ENCODE measurements at regions not wholly inside any gene's neighbourhood (a gene's known extent, or its start where the extent isn't known, plus 50 kb on each side); places are given as distances from the start of the nearest gene placed in this dataset.
"Not testable (repeated sequence)": the region's sequence is repeated elsewhere in the genome, so short reads cannot be mapped to it uniquely, and the experiment has no call there.

DNA sequence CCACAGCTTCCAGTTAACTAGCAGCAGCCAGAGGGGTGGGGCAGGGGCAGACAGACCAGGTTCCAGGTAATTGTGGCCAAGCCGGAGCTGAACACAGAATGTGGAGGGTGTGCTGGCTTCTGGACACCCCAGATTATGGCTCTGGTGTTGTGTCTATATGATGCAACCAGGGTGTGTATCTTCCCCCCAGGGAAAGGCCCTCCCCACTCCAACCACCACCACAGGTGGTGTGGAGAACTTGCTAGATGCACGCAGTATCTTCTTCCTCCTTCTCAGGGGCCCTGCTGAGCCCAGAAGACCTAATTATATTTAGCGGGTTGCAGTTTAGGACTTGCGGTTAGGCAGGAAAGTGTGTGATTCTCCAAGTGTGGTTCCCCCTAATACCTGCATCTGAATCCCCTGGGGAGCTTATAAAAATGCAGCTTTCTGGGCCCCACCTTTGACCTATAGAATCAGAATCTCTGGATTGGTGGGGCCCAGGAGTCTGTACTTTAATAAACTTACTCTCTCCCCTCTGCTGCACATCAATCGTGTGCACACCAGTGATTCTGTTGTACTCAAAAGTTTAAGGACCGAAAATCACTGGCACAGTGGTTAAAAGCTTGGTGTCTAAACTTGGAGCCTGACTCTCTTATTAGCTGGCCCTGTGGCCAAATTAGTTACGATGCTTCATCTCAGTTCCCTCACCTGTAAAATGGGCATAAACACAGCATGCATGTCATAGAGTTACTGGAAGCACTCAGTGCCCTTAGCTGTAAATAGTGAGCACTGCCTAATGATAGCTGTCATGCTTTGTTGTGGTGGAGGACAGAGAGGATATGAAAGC lies 379.1 kb upstream of the PROK2 start:
- DNase-seq: no peak

DNA sequence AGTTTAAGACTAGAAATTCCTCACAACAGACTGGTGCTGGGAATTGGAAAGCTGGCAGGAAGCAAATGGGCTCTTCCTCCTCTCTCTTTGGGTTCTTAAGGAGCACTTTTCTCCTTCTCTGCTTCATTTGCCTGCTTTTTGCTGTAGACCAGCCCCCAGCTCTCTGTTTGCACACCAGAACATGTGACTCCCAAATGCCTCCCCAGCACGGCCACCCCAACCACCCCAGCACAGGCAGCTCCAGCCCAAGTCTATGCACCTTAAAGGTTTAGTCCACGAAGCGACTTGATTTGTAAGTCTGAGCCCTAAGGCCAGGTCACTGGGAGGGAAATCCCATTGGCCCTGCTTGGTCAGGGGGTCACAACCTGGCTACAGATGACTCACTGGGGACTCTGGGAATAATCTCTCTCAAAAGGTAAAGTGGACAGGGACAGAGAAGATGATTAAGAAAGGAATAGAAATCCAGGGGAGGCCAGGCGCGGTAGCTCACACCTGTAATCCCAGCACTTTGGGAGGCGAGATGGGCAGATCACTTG lies 377.8 kb upstream of the PROK2 start:
- no peak for DNase-seq

DNA sequence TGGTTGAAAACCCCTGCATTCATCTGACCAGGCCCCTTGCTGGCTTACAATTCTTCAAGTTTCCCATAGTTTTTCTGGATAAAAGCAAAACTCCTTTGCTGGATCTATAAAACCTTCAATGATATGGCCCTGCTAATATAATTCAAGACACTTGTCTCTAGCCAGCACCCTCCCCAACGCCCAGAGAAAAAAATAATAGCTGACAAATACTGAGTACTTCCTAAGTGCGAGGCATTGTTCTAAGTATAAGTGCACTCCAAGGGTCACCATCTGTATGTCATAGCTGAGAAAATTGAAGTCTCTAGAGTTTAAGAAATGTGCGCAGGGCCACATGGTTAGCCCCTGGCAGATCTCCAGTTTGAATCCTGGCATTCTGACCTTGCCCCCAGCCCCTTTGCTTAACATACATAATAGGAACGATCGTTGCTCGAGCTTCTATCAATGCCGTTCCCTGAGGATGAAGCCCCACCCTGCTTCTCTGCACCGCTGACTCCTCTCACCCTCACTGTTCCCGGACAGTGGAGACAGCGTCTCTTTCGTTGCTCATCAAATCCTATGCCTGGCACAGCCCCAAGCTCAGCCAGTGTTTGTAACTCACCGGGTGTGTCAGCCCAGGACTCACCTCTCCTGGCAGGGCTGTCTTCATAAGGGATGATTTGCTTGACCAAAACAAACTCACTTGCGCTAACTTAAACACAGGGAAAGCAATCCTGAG lies 377.1 kb upstream of the PROK2 start:
- peak; percentile 38 for DNase-seq

DNA sequence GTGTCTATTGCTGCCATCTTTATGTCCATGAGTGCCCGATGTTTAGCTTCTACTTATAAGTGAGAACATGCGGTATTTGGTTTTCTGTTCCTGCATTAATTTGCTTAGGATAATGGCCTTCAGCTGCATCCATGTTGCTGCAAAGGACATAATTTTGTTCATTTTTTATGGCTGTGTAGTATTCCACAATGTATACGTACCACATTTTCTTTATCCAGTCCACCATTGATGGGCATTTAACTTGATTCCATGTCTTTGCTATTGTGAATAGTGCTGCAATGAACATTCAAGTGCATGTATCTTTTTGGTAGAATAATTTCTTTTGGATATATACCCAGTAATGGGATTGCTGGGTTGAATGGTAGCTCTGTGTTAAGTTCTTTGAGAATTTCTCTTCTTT lies 376.3 kb upstream of the PROK2 start:
- DNase-seq: not testable (repeated sequence)

DNA sequence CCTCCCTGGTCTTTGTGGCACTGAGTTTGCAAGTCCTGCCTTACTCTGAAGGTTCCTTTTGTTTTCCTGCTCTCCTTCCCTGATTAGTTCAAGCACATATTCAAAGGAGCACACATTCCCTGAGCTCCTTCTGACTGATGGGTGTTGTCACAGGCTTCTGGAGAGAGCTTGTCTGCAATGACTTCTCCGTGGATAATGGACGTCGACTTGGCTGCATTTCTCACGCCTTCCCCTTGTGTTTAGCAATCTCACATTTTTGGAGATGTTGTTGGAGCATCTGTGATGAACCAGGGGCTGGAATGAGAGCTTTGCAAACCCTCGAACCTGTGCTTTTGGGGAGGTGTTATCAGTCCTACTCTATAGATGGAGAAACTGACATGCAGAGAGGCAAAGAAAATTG lies 375.4 kb upstream of the PROK2 start:
- no peak for DNase-seq

DNA sequence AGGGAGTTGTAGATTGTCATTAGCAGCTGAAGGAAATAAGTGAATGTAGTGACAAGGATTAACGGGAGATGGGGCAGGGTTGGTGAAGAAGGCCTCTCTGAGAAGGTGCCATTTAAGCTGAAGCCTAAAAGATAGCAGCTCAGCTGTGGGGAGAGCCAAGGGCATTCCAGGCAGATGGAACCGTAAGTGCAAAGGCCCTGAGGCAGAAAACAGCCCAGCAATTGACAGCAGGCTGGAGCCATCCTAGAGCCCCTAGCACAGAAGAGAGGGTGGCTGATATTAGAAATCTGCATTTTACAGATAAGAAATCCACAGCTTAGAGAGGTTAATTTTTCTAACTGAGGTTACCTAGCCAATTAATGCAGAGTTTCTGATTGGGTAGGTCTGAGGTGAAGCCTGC lies 374.5 kb upstream of the PROK2 start:
- DNase-seq: no peak

DNA sequence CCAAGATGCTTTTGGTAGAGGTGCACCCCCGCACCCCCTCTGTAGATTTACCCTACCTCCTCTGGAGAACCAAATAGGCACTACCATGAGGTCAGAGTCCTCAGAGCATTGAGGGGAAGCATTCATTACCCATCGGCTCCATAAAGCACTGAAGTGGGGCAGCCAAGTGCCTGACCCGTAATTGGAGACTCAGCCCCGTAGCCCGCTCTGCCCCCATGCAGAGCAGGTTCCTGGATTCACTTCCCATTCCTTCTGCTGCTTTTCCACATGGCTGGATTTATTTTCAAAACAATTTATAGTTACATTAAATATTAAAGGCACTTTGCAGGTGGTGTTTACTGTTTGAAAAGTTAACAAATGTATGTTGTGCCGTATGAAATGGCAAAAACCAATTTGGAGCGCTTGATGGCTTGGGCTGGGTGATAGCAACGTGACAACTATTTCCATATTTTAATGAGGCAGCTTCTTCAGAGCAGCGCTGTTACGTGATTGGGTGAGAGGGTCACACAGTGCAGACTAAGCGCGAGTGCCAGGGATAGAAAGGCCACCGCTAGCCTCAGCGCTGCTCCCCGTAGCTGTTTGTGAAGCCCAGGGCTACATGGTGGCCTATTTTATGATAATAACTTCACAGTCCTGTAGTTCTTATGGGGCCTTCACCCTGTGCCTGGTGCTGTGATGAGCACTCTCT lies 373.8 kb upstream of the PROK2 start:
- DNase-seq: peak; percentile 52

DNA sequence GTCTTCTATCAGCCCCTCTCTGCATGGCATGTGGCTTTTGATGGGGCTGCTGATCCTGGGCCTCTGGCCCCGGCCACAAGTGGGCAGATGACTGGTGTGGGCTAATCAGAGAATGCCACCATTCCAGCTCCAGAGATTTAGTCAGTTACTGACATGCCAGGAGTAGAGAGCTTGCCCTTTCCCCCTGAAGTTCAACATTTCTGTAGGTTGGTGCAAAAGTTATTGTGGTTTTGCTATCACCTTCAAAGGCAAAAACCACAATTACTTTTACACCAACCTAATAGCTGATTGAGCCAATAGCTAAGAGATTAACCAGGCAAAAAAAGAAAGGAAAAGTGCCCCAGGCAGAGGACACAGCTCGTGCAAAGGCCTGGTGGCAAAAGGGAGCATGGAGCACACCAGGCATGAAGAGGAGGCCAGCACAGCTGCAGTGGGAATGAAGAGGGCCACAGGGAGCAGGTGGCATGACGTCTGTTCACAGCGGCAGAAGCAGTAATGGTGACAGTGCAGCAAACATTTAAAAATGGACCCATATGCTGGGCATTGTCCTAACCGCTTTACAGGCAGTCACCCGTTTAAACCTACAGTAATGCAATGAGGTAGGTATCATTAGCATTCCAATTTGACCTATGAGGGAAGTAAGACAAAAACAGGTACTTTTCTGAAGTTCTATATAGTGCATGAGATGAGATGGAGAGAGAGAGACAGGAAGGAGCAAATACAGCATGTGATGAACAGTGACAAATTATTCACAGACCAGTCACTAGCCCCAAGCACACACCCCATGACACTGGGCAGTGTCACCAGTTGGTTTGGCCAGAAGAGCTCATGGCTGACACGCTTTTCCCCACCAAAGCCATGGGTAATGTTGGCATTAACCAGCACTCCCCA lies 373.0 kb upstream of the PROK2 start:
- DNase-seq: peak; percentile 55

DNA sequence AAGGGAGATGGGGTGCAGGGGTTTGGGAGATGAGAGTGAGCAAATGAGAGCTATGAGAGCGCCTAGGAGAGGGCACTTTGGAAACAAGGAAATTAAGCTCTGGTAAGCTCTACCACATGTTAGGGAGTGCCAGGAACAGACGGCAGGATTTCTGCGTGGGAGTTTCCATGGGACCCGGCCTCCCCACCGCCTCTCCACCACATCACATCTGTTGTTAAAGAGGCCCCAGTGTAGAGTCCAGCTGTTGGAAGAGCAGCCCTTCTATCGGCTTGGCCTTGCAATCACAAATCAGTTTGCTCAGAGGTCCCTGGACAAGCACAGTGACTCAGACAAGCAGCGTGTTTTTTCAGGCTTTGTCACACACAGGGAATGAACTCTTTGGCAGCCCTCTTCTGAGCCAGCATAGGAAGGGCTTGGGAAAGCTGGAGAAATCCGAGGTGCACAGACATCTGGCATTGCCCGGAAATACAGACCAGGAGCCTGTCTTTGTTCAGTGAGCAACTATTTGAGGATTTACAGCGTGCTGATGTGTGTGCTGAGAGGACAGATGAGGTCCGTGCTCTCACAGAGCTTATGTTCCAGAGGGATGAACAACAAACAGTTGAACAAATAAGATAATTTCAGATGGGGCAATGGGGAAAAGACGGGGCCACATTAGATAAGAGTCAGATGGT lies 370.6 kb upstream of the PROK2 start:
- peak; percentile 64 for DNase-seq

DNA sequence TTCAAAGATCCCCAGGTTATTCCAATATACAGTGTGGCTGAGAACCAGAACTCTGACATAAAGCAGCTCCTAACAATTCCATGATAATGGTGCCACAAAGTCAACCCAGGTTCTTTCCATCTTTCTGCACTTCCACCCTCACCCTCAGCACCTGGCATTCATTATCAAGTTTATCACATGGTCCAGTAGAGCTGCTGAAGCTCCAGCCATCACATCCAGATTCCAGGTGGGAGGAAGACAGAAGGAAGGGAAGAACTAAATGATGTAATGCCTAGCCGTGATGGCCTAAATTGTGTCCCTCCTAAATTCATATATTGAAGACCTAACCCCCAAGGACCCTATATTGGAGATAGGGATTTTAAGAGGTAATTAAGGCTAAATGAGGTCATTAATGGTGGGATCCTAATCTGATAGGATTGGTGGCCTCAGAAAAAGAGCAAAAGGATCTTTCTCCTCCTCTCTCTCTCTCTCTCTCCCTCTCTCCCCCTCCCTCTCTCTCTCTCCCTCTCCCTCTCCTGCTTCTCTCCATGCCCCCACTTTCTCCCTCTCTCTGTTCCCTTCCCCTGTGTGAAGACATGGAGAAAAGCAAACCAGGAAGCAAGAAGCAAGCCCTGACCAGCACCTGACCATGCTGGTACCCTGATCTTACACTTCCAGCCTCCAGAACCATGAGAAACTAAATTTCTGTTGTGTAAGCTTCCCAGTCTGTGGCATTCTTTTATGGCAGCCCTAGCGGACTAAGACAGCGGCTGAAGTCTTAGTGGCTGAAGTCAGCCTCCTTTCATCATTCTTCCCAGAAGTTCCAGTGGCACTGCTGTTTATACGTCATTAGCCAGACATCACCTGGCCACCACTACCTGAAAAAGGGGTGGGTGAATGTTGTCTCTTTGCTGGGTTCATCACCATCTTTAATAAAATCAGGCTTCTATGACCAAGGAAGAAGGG lies 369.7 kb upstream of the PROK2 start:
- DNase-seq: no peak

DNA sequence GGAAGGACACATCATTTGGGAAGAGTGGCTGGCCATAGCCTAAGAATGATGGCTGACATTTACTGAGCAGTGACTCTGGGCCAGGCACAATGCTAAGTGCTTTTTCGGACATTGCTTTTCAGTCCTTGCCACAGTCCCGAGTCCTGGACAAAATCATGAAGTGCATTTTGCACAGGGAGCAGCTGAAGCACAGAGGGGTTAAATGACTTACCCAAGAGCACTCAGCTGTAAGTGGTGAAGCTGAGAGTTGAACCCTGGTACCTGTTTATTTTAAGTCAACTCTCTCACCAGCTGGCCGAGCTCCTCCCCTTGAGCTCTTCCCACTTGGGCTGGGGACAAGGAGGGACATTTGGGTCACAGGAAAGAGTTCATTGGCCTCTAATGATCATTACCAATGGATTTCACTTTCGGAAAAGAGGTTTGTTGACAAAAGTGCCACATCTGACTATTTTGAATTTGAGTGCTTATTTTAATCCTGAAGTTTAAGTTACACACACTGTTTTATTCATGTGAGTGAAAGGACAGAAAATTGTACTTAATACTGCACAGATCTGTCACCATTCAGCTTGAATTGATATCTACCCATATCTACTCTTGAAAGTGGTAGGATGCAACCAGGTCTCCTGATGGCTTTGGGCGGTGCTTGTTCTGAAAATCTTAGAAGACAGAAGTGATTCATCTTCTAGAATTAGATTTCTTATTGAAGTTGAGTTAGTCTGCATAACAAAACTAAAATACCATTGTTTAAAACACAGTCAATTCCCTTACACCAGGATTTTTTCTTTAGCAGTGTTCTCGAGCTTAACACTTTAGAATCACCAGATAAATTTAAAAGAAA lies 368.7 kb upstream of the PROK2 start:
- no peak for DNase-seq

DNA sequence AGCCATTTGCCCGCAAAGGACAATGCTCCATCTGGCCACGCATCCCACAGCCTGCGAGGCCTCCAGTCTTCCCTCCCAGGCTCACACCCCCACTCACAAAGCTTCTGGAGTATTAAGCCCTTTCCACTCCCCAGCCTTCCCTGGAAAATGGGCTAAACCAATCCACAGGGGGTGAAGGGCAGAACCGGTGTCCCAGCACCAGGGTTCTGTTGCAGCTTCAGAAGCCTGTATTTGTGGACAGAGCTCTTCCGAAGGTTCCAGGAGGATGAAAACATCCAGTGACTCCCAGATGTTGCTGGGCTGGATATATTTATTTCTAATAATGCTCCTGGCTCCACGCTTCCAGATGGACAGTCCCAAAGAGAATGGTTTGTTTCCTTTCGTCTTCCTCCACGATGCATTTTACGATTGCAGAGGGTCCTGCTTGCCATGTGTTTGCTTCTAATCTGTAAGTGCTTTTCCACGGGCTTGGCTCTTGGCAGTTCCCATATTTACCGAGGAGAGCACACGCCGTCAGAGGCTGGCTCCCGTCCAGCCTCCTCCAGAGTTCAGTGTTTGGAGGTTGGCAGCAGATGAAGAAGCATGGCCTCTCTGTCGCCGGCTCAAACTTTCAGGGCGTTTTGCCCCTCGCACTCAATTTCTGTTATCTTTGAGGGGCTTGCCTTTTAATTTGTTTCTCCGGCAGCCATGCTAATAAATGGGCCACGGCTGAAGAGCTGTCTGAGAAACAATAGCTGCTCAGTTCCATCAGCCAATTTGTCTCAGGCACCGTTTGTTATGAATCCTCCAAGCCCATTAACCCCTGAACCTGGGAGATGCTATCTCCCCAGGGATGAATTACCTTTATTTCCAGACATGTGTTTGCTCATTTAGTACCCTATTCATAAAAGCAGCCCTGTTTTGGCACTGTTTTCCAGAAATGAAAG lies 367.9 kb upstream of the PROK2 start:
- DNase-seq: peak; percentile 90

DNA sequence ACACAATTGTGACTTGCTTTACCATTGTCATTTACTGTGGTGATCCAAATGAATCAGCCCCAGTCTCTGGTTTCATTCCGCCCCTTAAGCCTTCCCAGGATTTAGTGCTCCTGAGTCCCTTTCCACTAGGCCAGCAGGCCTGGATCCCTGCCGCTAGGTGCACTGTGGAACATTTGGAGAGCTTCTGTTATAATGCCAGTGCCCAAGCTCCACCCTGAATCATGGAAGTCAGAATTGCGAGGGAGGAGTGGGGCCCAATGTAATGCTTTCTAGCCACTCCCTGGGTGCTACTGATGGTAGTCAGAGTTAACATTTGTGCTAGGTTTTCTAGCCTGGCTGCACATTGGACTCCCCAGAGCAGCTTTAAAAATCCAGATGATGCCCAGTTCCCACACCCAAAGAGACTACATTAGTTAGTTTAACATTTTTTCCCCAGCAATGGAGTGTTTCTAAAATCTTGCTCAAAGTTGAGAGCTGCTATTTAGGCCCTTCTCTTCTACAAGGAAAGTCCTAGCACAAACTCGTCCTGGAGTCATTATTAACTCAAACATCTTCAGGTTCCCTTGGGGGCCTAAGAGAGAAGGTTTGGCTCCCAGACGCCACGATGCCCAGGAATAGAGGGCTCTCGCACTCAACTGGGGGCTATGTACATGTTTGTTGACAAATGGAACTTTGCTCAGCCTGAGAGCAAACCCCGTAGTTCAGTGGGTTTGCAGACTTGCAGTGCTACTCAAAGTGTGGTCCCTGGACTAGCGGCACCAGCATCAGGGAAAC lies 366.7 kb upstream of the PROK2 start:
- no peak for DNase-seq

DNA sequence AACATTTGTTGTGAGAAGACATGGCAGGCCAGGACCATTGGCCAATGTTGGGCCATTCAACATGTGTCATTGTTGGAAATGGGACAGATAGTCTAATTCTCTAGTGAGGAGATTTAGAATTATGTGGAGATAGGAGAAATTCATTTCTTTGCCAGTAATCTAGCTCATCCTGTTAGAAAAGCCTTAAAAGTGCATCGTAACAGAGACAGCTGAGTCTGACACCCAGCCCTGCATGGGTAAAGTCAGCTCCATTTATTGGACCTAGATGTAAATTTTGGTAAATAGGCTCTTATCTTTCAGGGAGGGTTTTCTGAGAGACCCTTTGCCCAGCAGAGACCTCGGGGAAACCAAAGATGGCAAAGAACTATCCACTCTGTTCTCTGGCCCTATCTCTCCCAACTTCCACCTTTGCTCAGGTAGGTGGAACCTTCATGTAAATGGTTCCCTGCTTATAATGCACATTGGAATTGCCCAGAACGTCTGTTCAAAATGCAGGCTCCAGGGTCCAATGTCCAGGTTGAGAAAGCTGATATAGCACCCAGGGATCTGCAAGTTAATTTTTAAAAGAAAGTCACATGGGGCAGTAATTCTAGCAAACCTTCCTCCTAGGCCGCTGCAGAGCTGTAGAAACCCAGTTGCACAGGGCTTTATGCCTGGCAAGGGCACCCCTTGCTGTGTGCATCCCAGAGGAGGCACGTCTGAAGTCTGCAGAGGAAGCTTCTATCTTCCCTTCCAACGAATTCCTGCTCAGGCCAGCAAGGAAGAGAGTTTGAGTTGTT lies 365.9 kb upstream of the PROK2 start:
- no peak for DNase-seq

DNA sequence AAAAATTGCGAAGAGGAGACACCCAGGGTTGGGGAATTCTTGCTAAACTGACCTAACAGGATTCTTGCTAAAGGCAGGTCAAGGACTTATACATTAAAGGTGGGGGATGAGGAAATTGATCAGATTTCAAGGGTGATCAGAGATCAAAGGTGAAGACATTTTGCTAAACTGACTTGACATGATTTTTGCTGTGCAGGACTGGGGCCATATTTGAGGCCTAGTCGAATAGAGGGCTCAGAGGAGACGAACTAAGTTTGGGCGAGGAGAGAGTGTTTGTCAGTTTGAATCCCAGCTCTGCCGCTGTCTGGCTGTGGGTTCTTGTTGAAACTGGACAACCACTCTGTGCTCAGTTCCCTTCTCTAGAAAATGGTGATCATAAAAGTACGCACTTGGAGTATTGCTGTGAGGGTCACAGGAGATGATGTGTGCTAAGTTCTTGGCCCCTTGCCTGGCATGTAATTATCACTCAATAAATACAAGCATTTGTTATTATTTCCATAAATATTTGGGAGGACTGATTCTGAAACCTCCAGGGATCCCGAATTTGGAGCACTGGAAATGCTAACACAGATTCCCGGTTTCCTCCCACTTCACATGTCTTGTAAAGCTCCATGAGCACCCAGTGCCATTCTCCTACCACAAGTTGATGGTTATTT lies 364.8 kb upstream of the PROK2 start:
- no peak for DNase-seq

DNA sequence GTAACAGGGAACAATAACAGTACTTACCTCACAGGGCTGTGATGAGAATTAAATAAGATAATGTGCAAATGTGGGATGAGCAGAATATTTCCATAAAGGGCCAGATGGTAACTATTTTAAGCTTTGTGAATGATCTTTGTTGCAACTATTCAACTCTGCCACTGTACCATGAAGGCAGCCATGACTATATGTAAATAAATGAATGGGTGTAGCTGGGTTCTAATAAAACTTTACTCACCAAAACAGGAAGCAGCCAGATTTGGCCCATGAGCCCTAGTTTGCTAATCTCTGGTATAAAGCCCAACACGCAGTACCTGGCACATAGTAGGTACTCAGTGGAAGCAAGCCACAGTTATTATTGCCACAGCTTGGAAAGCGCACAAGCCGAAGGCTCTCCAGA lies 362.7 kb upstream of the PROK2 start:
- DNase-seq: no peak
